SU-DHL-6 (cell line): ENCODE measurements at regions not wholly inside any gene's neighbourhood (a gene's known extent, or its start where the extent isn't known, plus 50 kb on each side); places are given as distances from the start of the nearest gene placed in this dataset.

Source experiments
- EZH2phosphoT487 ChIP-seq: fragments of 200-600 bp; sonication (generic), shearing (Covaris generic); conservative IDR thresholded peaks from 2 replicates; pipeline ENCODE4 v1.6.1; 2018; ENCODE audit warnings: mild to moderate bottlenecking, antibody characterized with exemption, low read length, moderate library complexity, mixed read lengths
- TF ChIP-seq, protein P1 (sequence below): fragments of 200-600 bp; sonication (generic); IDR thresholded peaks from one replicate; pipeline ENCODE4 v1.5.1; 2017; ENCODE audit warnings: antibody characterized with exemption, mild to moderate bottlenecking, low read length, moderate library complexity; ENCODE audit not compliant: insufficient read depth, poor library complexity, severe bottlenecking

DNA sequence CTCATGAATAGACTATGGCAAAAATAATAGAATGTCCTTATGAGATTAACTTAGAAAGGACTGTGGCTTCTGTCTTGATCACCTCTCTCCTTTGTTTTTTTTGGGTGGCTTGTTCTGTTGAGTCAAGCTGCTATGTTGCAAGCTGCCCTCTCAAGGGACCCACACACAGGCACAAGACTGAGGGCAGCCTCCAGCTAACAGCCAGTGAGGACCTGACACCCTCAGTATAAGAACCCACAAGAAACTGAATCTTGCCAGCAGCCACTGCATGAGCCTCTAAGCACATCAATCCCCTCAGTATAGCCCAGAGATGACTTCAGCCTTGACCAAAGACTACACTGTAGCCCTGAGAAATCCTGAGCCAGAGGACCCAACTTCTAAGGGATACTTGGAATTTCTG is 361.1 kb downstream of the MCTP2 start:
- TF ChIP-seq, protein P1, sequence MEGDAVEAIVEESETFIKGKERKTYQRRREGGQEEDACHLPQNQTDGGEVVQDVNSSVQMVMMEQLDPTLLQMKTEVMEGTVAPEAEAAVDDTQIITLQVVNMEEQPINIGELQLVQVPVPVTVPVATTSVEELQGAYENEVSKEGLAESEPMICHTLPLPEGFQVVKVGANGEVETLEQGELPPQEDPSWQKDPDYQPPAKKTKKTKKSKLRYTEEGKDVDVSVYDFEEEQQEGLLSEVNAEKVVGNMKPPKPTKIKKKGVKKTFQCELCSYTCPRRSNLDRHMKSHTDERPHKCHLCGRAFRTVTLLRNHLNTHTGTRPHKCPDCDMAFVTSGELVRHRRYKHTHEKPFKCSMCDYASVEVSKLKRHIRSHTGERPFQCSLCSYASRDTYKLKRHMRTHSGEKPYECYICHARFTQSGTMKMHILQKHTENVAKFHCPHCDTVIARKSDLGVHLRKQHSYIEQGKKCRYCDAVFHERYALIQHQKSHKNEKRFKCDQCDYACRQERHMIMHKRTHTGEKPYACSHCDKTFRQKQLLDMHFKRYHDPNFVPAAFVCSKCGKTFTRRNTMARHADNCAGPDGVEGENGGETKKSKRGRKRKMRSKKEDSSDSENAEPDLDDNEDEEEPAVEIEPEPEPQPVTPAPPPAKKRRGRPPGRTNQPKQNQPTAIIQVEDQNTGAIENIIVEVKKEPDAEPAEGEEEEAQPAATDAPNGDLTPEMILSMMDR, result no peak
- no peak for TF ChIP-seq EZH2phosphoT487
